ENCODE measurements at regions not wholly inside any gene's neighbourhood (a gene's known extent, or its start where the extent isn't known, plus 50 kb on each side); places are given as distances from the start of the nearest gene placed in this dataset.

- no peak overlapping the region for H2AFZ ChIP-seq (ENCODE audit: low read length)
- no peaks in the 10 kb centered on the region for H3K27me3 ChIP-seq (ENCODE audit: insufficient read depth, low read length)
- no peaks in the 10 kb centered on the region for H3K4me1 ChIP-seq (ENCODE audit: insufficient read depth, low read length)
- no peak for DNase-seq (ENCODE audit: insufficient read length, low spot score, missing footprints)
- H3K79me2 ChIP-seq (ENCODE audit: insufficient read depth, low read length) = no peaks in the 10 kb centered on the region
- H4K20me1 ChIP-seq (ENCODE audit: insufficient read depth, low read length) = no peaks in the 10 kb centered on the region
- H3K4me3 ChIP-seq (ENCODE audit: insufficient read depth, low read length) = no peak overlapping the region
- TF ChIP-seq, protein P1, sequence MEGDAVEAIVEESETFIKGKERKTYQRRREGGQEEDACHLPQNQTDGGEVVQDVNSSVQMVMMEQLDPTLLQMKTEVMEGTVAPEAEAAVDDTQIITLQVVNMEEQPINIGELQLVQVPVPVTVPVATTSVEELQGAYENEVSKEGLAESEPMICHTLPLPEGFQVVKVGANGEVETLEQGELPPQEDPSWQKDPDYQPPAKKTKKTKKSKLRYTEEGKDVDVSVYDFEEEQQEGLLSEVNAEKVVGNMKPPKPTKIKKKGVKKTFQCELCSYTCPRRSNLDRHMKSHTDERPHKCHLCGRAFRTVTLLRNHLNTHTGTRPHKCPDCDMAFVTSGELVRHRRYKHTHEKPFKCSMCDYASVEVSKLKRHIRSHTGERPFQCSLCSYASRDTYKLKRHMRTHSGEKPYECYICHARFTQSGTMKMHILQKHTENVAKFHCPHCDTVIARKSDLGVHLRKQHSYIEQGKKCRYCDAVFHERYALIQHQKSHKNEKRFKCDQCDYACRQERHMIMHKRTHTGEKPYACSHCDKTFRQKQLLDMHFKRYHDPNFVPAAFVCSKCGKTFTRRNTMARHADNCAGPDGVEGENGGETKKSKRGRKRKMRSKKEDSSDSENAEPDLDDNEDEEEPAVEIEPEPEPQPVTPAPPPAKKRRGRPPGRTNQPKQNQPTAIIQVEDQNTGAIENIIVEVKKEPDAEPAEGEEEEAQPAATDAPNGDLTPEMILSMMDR (IDR thresholded peaks at IDR 0.05; ENCODE audit: extremely low read depth, low read depth, low read length) = no peak
- H3K27ac ChIP-seq (ENCODE audit: low read depth, low read length) = no peak overlapping the region
- no peaks in the 10 kb centered on the region for H3K36me3 ChIP-seq (ENCODE audit: insufficient read depth, low read length)
- H3K9me3 ChIP-seq (ENCODE audit: low read depth, low read length) = no peaks in the 10 kb centered on the region
- no peak overlapping the region for H3K4me2 ChIP-seq (ENCODE audit: insufficient read depth, low read length)
Measured at GRCh38 chr5:85604786-85605185, 1013.0 kb upstream of the COX7C start.

DNA sequence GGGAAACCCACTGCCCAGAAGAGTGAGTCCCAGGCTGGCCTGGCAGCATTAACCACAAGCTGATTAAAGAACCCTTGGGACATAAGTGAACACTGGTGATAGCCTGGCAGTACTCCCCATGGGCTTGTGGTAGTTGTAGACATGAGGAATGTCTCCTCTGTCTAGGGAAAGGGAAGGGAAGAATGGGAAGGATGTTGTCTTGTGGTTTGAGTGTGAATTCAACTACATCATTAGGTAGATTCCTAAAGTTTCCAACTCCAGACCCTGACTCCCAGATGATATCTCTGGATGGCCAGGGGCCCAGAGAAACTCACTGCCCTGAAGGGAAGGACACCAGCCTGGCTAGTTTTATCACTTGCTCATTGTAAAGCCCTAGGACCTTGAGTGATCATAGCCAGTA is 1012.4 kb upstream of the COX7C start:
- Histone ChIP-seq H3K79me2 (ENCODE audit: insufficient read depth, low read length) (no peaks in the 10 kb centered on the region), H4K20me1 (ENCODE audit: insufficient read depth, low read length) (no peaks in the 10 kb centered on the region), H2AFZ (ENCODE audit: low read length) (no peak overlapping the region), H3K36me3 (ENCODE audit: insufficient read depth, low read length) (no peaks in the 10 kb centered on the region), H3K27me3 (ENCODE audit: insufficient read depth, low read length) (no peaks in the 10 kb centered on the region), H3K4me3 (ENCODE audit: insufficient read depth, low read length) (no peak overlapping the region), H3K4me1 (ENCODE audit: insufficient read depth, low read length) (no peaks in the 10 kb centered on the region), H3K27ac (ENCODE audit: low read depth, low read length) (no peak overlapping the region), H3K4me2 (ENCODE audit: insufficient read depth, low read length) (no peak overlapping the region), H3K9me3 (ENCODE audit: low read depth, low read length) (no peaks in the 10 kb centered on the region)
- TF ChIP-seq, protein P1 (IDR thresholded peaks at IDR 0.05; ENCODE audit: extremely low read depth, low read depth, low read length) = no peak
- no peak for DNase-seq (ENCODE audit: insufficient read length, low spot score, missing footprints)

- no peaks in the 10 kb centered on the region for H3K27me3 ChIP-seq (ENCODE audit: insufficient read depth, low read length)
- H3K4me1 ChIP-seq (ENCODE audit: insufficient read depth, low read length) = no peaks in the 10 kb centered on the region
- H3K9me3 ChIP-seq (ENCODE audit: low read depth, low read length) = no peaks in the 10 kb centered on the region
- no peak overlapping the region for H3K4me3 ChIP-seq (ENCODE audit: insufficient read depth, low read length)
- no peaks in the 10 kb centered on the region for H3K36me3 ChIP-seq (ENCODE audit: insufficient read depth, low read length)
- no peaks in the 10 kb centered on the region for H4K20me1 ChIP-seq (ENCODE audit: insufficient read depth, low read length)
- TF ChIP-seq, protein P1 (IDR thresholded peaks at IDR 0.05; ENCODE audit: extremely low read depth, low read depth, low read length) = no peak
- no peak overlapping the region for H3K4me2 ChIP-seq (ENCODE audit: insufficient read depth, low read length)
- no peak overlapping the region for H3K27ac ChIP-seq (ENCODE audit: low read depth, low read length)
- H2AFZ ChIP-seq (ENCODE audit: low read length) = no peak overlapping the region
- H3K79me2 ChIP-seq (ENCODE audit: insufficient read depth, low read length) = no peaks in the 10 kb centered on the region
- no peak for DNase-seq (ENCODE audit: insufficient read length, low spot score, missing footprints)
Measured at GRCh38 chr5:85614489-85614888, 1003.3 kb upstream of the COX7C start.

GRCh38 chr5:85621668-85622067 is 996.1 kb upstream of the COX7C start:
- H3K27ac ChIP-seq (ENCODE audit: low read depth, low read length) = no peak overlapping the region
- no peaks in the 10 kb centered on the region for H3K4me1 ChIP-seq (ENCODE audit: insufficient read depth, low read length)
- no peaks in the 10 kb centered on the region for H4K20me1 ChIP-seq (ENCODE audit: insufficient read depth, low read length)
- H3K27me3 ChIP-seq (ENCODE audit: insufficient read depth, low read length) = no peaks in the 10 kb centered on the region
- H2AFZ ChIP-seq (ENCODE audit: low read length) = no peak overlapping the region
- H3K79me2 ChIP-seq (ENCODE audit: insufficient read depth, low read length) = no peaks in the 10 kb centered on the region
- H3K4me3 ChIP-seq (ENCODE audit: insufficient read depth, low read length) = no peak overlapping the region
- no peaks in the 10 kb centered on the region for H3K36me3 ChIP-seq (ENCODE audit: insufficient read depth, low read length)
- no peak overlapping the region for H3K4me2 ChIP-seq (ENCODE audit: insufficient read depth, low read length)
- no peaks in the 10 kb centered on the region for H3K9me3 ChIP-seq (ENCODE audit: low read depth, low read length)
- TF ChIP-seq, protein P1 (IDR thresholded peaks at IDR 0.05; ENCODE audit: extremely low read depth, low read depth, low read length) = no peak
- DNase-seq (ENCODE audit: insufficient read length, low spot score, missing footprints) = no peak
